Urinary bladder (tissue), 3 donors: ENCODE measurements at regions not wholly inside any gene's neighbourhood (a gene's known extent, or its start where the extent isn't known, plus 50 kb on each side); places are given as distances from the start of the nearest gene placed in this dataset.

Experiments used
- DNase-seq: peaks from one replicate; pipeline ENCODE4 v3.0.0-alpha.2; 2015; ENCODE audit errors: extremely low spot score
- H3K27ac ChIP-seq: one replicate; pipeline ENCODE4 v1.5.1; 2013; ENCODE audit warnings: low read depth, mild to moderate bottlenecking, moderate library complexity
- H3K36me3 ChIP-seq: one replicate; pipeline ENCODE4 v1.6.1; 2013; ENCODE audit warnings: mild to moderate bottlenecking, moderate library complexity; ENCODE audit not compliant: insufficient read depth
- H3K4me1 ChIP-seq: one replicate; pipeline ENCODE4 v1.6.1; 2013; ENCODE audit warnings: mild to moderate bottlenecking, moderate library complexity; ENCODE audit not compliant: insufficient read depth
- H3K4me3 ChIP-seq: one replicate; pipeline ENCODE4 v1.5.1; 2013; ENCODE audit warnings: low read depth, low read length
- WGBS: extraction: QIAGEN DNeasy Blood & Tissue Kit; methylation state at CpG from one replicate; pipeline ENCODE4 v1.1.7; 2013; 5-methylcytosine and 5-hydroxymethylcytosine counted together
- donor health status: healthy with polysubstance abuse.
- donor health status: healthy.

DNA sequence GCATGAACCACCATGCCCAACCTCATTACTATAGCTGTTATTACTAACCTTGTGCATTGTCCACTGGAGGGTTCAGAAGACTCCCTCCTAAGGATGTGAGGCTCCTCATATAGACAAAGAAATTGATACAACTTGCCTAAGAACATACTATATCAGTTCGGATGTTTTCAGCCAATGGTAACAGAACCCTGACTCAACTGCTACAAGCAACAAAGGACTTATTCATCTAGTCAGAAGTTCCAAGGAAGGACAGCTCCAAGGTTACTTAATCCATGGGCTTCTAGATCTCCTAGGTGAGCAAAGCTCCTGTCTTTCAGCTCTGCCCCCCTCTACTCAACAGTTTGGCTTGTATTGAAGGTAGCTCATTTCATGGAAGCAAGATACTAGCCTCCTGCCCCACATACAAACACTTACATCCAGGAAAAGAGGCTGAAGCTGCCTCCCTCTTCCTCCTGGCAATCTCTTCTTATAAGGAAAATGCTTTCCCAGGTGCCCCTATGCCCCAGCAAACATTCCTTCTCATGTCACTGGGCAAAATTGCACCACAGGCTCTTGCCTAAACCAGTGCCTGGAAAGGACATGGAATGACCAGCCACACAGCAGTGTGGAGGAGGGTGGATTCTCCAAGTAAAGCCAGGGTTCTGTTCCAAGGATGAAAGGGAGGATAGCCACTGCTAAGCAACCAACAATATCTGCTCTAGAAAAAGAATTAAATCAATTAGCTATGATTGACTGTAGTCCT lies 497.8 kb downstream of the FOXO1 start:
- DNase-seq = no peak
- H3K4me1 ChIP-seq = no peaks in the 10 kb centered on the region
- whole genome bisulfite sequencing = 90% methylated on average over 1 of the region's 1 CpG
- H3K27ac ChIP-seq = no peak overlapping the region
- H3K36me3 ChIP-seq = no peaks in the 10 kb centered on the region
- H3K4me3 ChIP-seq = no peak overlapping the region

DNA sequence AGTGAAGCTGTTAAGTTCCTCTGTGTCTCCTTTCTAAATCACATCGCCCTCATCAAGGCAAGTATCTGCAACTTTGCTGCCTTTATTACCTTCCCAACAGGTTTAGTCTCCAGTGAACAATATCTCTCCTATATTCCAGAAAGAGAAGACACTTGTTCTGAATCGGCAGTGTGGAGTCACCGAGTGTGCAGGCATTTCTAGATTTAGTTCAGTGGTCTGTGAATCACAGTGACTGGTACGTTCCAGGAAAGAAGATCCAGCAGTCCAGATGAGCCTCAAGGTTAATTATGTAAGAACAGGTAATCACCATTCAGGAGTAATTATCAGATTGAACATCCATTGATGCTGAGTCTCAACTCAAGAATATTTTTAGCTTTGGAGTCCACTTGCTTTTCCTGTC lies 497.0 kb downstream of the FOXO1 start:
- WGBS = 93% methylated on average over 4 of the region's 4 CpGs
- H3K4me1 ChIP-seq = no peaks in the 10 kb centered on the region
- no peak overlapping the region for H3K27ac ChIP-seq
- no peak overlapping the region for H3K4me3 ChIP-seq
- DNase-seq = no peak
- no peaks in the 10 kb centered on the region for H3K36me3 ChIP-seq

GRCh38 chr13:40170091-40170490 lies 496.4 kb downstream of the FOXO1 start:
- 89% methylated on average over 4 of the region's 4 CpGs for WGBS
- Histone ChIP-seq H3K27ac (no peak overlapping the region), H3K4me1 (no peaks in the 10 kb centered on the region), H3K36me3 (no peaks in the 10 kb centered on the region), H3K4me3 (no peak overlapping the region)
- DNase-seq = no peak

DNA sequence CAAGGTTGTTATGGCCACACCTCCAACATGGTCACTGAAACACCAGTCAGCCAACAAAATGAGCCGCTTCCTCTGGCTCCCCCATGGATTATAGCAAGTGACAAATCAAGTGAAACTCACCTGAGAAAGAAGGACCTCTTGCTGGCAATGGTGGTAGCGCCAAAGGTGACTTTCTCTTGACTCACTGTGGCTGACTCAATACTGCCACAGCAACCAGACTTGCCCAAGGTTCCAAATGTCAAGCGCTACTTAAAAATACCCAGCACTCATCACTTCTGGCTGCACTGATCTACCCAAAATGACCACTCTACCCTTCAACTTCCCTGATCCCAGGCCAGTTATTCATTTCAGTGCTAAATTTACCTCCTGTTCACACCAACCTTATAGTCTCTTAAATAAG lies 495.5 kb downstream of the FOXO1 start:
- Histone ChIP-seq H3K4me1 (no peaks in the 10 kb centered on the region), H3K27ac (no peak overlapping the region), H3K36me3 (no peaks in the 10 kb centered on the region), H3K4me3 (no peak overlapping the region)
- no peak for DNase-seq
- over 99% methylated on average over 3 of the region's 3 CpGs for WGBS

GRCh38 chr13:40171566-40171965 lies 494.9 kb downstream of the FOXO1 start:
- no peaks in the 10 kb centered on the region for H3K36me3 ChIP-seq
- DNase-seq = no peak
- WGBS = 94% methylated on average over 2 of the region's 2 CpGs
- no peak overlapping the region for H3K27ac ChIP-seq
- no peak overlapping the region for H3K4me3 ChIP-seq
- no peaks in the 10 kb centered on the region for H3K4me1 ChIP-seq

GRCh38 chr13:40172149-40172591 lies 494.3 kb downstream of the FOXO1 start:
- Histone ChIP-seq H3K27ac (no peak overlapping the region), H3K4me3 (no peak overlapping the region), H3K36me3 (no peaks in the 10 kb centered on the region), H3K4me1 (no peaks in the 10 kb centered on the region)
- WGBS = 41% methylated on average over 32 of the region's 32 CpGs
- no peak for DNase-seq

- 87% methylated on average over 7 of the region's 7 CpGs for WGBS
- Histone ChIP-seq H3K36me3 (no peaks in the 10 kb centered on the region), H3K27ac (no peak overlapping the region), H3K4me1 (no peaks in the 10 kb centered on the region), H3K4me3 (no peak overlapping the region)
- DNase-seq = no peak
These were observed 493.6 kb downstream of the FOXO1 start for GRCh38 chr13:40172878-40173277.

DNA sequence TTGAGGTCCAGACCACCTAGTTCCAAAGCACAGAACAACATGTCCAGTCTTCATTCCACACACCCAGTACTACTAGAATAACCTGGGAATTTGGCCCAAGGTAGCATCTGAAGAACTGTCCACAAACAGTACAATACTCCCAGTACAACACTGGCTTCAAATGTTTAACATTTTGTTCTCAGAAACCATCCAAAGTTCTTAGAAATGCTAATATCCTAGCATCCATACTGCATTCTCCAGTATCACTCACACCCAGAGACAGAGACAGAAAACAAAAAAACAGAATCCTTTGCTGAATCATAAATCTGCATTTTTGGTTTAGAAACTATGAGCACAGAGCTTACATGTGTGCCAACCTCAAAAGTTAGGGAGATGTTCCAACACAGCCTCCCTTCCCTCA lies 490.8 kb downstream of the FOXO1 start:
- no peak overlapping the region for H3K4me3 ChIP-seq
- no peaks in the 10 kb centered on the region for H3K4me1 ChIP-seq
- H3K27ac ChIP-seq = no peak overlapping the region
- no peak for DNase-seq
- no peaks in the 10 kb centered on the region for H3K36me3 ChIP-seq

DNA sequence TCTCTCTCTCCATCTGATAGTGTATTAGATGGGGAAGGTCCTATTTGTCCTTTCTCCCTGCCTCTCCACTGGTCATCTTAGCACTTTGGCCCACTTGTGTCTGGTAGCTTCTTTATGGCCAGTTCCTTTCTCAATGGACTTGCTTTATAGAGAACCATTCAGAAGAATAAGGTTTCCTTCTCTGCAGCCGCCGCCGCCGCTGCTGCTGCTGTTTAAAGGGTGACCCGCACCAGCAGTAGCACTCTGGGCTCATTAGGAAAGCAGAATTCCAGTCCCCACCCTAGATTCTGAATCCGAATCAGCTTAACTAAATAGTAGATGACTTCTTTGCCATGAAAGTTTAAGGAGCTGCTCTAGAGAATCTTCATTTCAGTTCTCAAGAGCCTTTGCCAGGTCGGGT lies 490.2 kb downstream of the FOXO1 start:
- Histone ChIP-seq H3K4me1 (no peaks in the 10 kb centered on the region), H3K36me3 (no peaks in the 10 kb centered on the region), H3K27ac (no peak overlapping the region), H3K4me3 (no peak overlapping the region)
- DNase-seq = no peak
- 98% methylated on average over 7 of the region's 7 CpGs for WGBS

- Histone ChIP-seq H3K36me3 (no peaks in the 10 kb centered on the region), H3K4me3 (no peak overlapping the region), H3K4me1 (no peaks in the 10 kb centered on the region), H3K27ac (no peak overlapping the region)
- WGBS = 76% methylated on average over 5 of the region's 5 CpGs
- no peak for DNase-seq
These were observed 488.3 kb downstream of the FOXO1 start for GRCh38 chr13:40178130-40178529.

- Histone ChIP-seq H3K4me3 (no peak overlapping the region), H3K4me1 (no peaks in the 10 kb centered on the region), H3K27ac (no peak overlapping the region), H3K36me3 (no peaks in the 10 kb centered on the region)
- WGBS = 92% methylated on average over 3 of the region's 3 CpGs
- no peak for DNase-seq
These were observed 486.8 kb downstream of the FOXO1 start for GRCh38 chr13:40179445-40180281.

- Histone ChIP-seq H3K27ac (no peak overlapping the region), H3K4me3 (no peak overlapping the region), H3K4me1 (no peaks in the 10 kb centered on the region), H3K36me3 (no peaks in the 10 kb centered on the region)
- DNase-seq = no peak
- 99% methylated on average over 1 of the region's 1 CpG for WGBS
These were observed 485.7 kb downstream of the FOXO1 start for GRCh38 chr13:40180776-40181175.

DNA sequence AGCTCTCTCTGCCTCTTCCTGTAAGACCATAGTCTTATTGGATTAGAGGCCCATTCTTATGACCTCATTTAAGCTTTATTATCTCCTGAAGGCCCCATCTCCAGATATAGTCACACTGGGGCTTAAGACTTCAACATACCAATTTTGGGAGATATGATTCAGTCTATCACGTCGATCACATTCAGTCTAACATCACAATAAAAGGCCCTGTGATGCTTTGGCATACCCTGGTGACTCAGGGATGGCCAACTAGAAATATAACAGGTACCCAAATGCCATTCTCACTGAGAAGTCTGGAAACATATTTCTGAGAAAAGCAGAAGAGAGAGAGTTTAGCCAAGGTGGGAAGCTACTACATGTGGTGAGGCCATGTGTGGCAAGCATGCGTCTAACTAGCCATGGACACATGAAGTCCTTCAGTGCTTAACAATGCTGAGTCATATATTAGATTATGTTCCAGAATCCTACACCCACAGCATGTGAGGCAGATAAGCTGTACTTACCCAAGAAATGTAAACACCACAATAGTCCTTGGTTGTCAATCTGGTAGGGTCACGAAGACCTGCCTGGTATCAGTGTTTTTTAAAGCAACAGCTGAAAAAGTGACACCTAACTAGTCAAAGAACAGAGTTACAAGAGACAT lies 485.1 kb downstream of the FOXO1 start:
- Histone ChIP-seq H3K36me3 (no peaks in the 10 kb centered on the region), H3K4me1 (no peaks in the 10 kb centered on the region), H3K27ac (no peak overlapping the region), H3K4me3 (no peak overlapping the region)
- no peak for DNase-seq
- WGBS = 77% methylated on average over 4 of the region's 4 CpGs

DNA sequence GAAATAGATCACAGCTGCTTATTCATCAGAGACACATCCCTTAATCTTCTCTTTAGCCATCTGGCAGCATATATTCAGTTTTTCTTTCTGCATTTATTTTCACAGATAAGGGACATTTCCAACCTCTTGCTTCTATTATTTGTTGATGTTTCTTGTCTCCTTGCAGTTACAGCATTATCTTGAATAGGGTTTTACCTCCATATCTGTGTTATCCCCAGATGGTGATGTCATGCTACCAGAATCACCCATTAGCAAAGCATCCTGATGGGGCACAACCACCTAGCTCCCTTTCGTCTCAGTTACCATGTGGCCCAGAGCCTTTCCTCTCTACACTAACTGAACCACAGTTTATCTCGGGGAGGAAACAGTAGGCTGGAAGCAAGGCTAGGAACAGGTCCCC lies 483.9 kb downstream of the FOXO1 start:
- WGBS = 76% methylated on average over 2 of the region's 2 CpGs
- H3K27ac ChIP-seq = no peak overlapping the region
- H3K4me3 ChIP-seq = no peak overlapping the region
- DNase-seq = no peak
- no peaks in the 10 kb centered on the region for H3K36me3 ChIP-seq
- no peaks in the 10 kb centered on the region for H3K4me1 ChIP-seq
